A549 (cell line): ENCODE measurements at regions not wholly inside any gene's neighbourhood (a gene's known extent, or its start where the extent isn't known, plus 50 kb on each side); places are given as distances from the start of the nearest gene placed in this dataset.

Experiments
- ATAC-seq, 2 experiments: fragments of 200-7000 bp in 1 of 2; fragments of >200 bp in 1 of 2; cut with Nextera tagmentation in 1 of 2; cut with Tn5 transposase in 1 of 2; 3 replicates each; pipeline versions ENCODE4 v1.8.0 to v1.9.1; 2018 to 2020; ENCODE audit warnings: mild to moderate bottlenecking in 1 of 2, moderate library complexity in 1 of 2
- CTCF ChIA-PET: fragments of 300-600 bp; sonication (Branson Sonifier 250); formaldehyde crosslinking; extraction: SDS; loops from one replicate; lab custom pipeline; 2021; ENCODE audit warnings: antibody characterized with exemption, inconsistent platforms; lab: Yijun Ruan, JAX
- POLR2A ChIA-PET: fragments of 350-600 bp; formaldehyde crosslinking; extraction: SDS; loops from one replicate; lab custom pipeline; 2021; ENCODE audit warnings: antibody characterized with exemption, inconsistent platforms; lab: Yijun Ruan, JAX
- DNase-seq, 2 experiments: peaks; one replicate each; pipeline versions ENCODE4 v3.0.0 to v3.0.0-alpha.2; 2011 to 2016; ENCODE audit warnings: low read depth in 1 of 2, low spot score in 1 of 2
- FAIRE-seq: peaks from 2 replicates; lab custom pipeline; 2011; peaks lifted over from hg19 to GRCh38; lab: Jason Lieb, UNC
- H3K27ac ChIP-seq, 2 experiments: fragments of >200 bp; sonication (Bioruptor Twin); formaldehyde crosslinking; 3 replicates each; pipeline ENCODE4 v1.5.1; 2016 to 2017
- H3K4me1 ChIP-seq: fragments of >200 bp; sonication (Bioruptor Twin); formaldehyde crosslinking; 3 replicates; pipeline ENCODE4 v1.6.1; 2016
- H3K4me2 ChIP-seq: fragments of >200 bp; sonication (Bioruptor Twin); formaldehyde crosslinking; 3 replicates; pipeline ENCODE4 v1.6.1; 2016
- H3K4me3 ChIP-seq: fragments of >200 bp; sonication (Bioruptor Twin); formaldehyde crosslinking; 3 replicates; pipeline ENCODE4 v1.5.1; 2016
- H3K9me3 ChIP-seq: fragments of >200 bp; sonication (Bioruptor Twin); formaldehyde crosslinking; 3 replicates; pipeline ENCODE4 v1.6.1; 2016
- CBX2 ChIP-seq: fragments of 200-600 bp; sonication (generic); IDR thresholded peaks from 2 replicates; pipeline ENCODE4 v1.6.1; 2016; ENCODE audit warnings: low read depth, mild to moderate bottlenecking, borderline replicate concordance
- CBX8 ChIP-seq: fragments of 200-600 bp; sonication (generic); IDR thresholded peaks from 2 replicates; pipeline ENCODE4 v1.6.1; 2016
- CEBPB ChIP-seq, 2 experiments: fragments of >200 bp in 1 of 2; sonication (Bioruptor Twin) in 1 of 2; formaldehyde crosslinking in 1 of 2; IDR thresholded peaks; 2 replicates each; pipeline ENCODE4 v1.6.1; 2012 to 2016
- CHD2 ChIP-seq: fragments of 150-350 bp; IDR thresholded peaks from 2 replicates; pipeline ENCODE4 v1.6.1; 2014; ENCODE audit warnings: low read length; ENCODE audit not compliant: partially characterized antibody
- EP300 ChIP-seq, 2 experiments: fragments of >200 bp; sonication (Bioruptor Twin); formaldehyde crosslinking; IDR thresholded peaks; 2 replicates in 1 of 2; 3 replicates in 1 of 2; pipeline ENCODE4 v1.6.1; 2016 to 2017
- FOSB ChIP-seq: fragments of 250-450 bp; sonication (Bioruptor Pico); IDR thresholded peaks from 2 replicates; pipeline ENCODE4 v1.5.0; 2020; ENCODE audit warnings: mild to moderate bottlenecking, moderate library complexity
- FOXS1 ChIP-seq: fragments of 250-450 bp; sonication (Bioruptor Pico); IDR thresholded peaks from 2 replicates; pipeline ENCODE4 v1.5.0; 2020; ENCODE audit warnings: mild to moderate bottlenecking, moderate library complexity
- HDAC2 ChIP-seq: fragments of 200-600 bp; sonication (generic); IDR thresholded peaks from 2 replicates; pipeline ENCODE4 v1.6.1; 2016
- HEYL ChIP-seq: fragments of 250-450 bp; sonication (Bioruptor Pico); IDR thresholded peaks from 2 replicates; pipeline ENCODE4 v1.8.0; 2021; ENCODE audit warnings: mild to moderate bottlenecking, moderate library complexity
- HOXA7 ChIP-seq: fragments of 250-450 bp; sonication (Bioruptor Pico); IDR thresholded peaks from 2 replicates; pipeline ENCODE4 v1.5.0; 2020; ENCODE audit warnings: mild to moderate bottlenecking, moderate library complexity
- HOXB13 ChIP-seq: fragments of 250-450 bp; sonication (Bioruptor Pico); IDR thresholded peaks from 2 replicates; pipeline ENCODE4 v1.5.0; 2020; ENCODE audit warnings: low read depth, mild to moderate bottlenecking, moderate library complexity
- JUNB ChIP-seq: fragments of >200 bp; sonication (Bioruptor Twin); formaldehyde crosslinking; IDR thresholded peaks from 2 replicates; pipeline ENCODE4 v1.6.1; 2016
- KDM5A ChIP-seq: fragments of 200-600 bp; sonication (generic); IDR thresholded peaks from 2 replicates; pipeline ENCODE4 v1.6.1; 2016; ENCODE audit warnings: antibody characterized with exemption, mild to moderate bottlenecking
- MYC ChIP-seq: IDR thresholded peaks from 2 replicates; pipeline ENCODE4 v1.6.1; 2012; ENCODE audit warnings: mild to moderate bottlenecking, inconsistent platforms, low read length, improper control_type of control experiment, borderline replicate concordance
- NFE2L2 ChIP-seq: fragments of 150-350 bp; conservative IDR thresholded peaks from 2 replicates; pipeline ENCODE4 v1.6.1; 2014; ENCODE audit warnings: low read length
- POLR2A ChIP-seq: IDR thresholded peaks from 2 replicates; pipeline ENCODE4 v1.6.1; 2012; ENCODE audit warnings: mild to moderate bottlenecking, low read length
- RAD21 ChIP-seq, 2 experiments: fragments of >200 bp in 1 of 2; sonication (Bioruptor Twin) in 1 of 2; formaldehyde crosslinking in 1 of 2; IDR thresholded peaks in 1 of 2; conservative IDR thresholded peaks in 1 of 2; 2 replicates in 1 of 2; 3 replicates in 1 of 2; pipeline ENCODE4 v1.6.1; 2012 to 2018; ENCODE audit warnings: inconsistent platforms in 1 of 2
- RNF2 ChIP-seq: fragments of 200-600 bp; sonication (generic); IDR thresholded peaks from 2 replicates; pipeline ENCODE4 v1.6.1; 2016; ENCODE audit warnings: low read depth, mild to moderate bottlenecking, antibody characterized with exemption, moderate library complexity, borderline replicate concordance
- TFCP2L1 ChIP-seq: fragments of 250-450 bp; sonication (Bioruptor Pico); IDR thresholded peaks from 2 replicates; pipeline ENCODE4 v1.5.0; 2021; ENCODE audit warnings: mild to moderate bottlenecking
- ZC3H11A ChIP-seq: fragments of 450-650 bp; IDR thresholded peaks from 2 replicates; pipeline ENCODE4 v1.6.1; 2014; ENCODE audit warnings: antibody characterized with exemption, mild to moderate bottlenecking
- ZNF302 ChIP-seq: fragments of 250-450 bp; sonication (Bioruptor Pico); IDR thresholded peaks from 2 replicates; pipeline ENCODE4 v1.9.0; 2021; ENCODE audit warnings: inconsistent platforms, mild to moderate bottlenecking, moderate library complexity
- WGBS: methylation state at CpG from one replicate; pipeline ENCODE4 v1.1.6; 2017; ENCODE audit errors: missing lambda C conversion rate; 5-methylcytosine and 5-hydroxymethylcytosine counted together
- TF ChIP-seq, protein P1 (sequence below): IDR thresholded peaks from 2 replicates; pipeline ENCODE4 v1.6.1; 2012; ENCODE audit warnings: low read depth, borderline replicate concordance
- TF ChIP-seq, protein P2 (sequence below): fragments of 200-600 bp; sonication (generic); IDR thresholded peaks from 2 replicates; pipeline ENCODE4 v1.6.1; 2016; ENCODE audit warnings: antibody characterized with exemption, mild to moderate bottlenecking, moderate library complexity
- TF ChIP-seq, protein P3 (sequence below): fragments of 250-450 bp; sonication (Bioruptor Pico); IDR thresholded peaks from 2 replicates; pipeline ENCODE4 v1.5.0; 2021; ENCODE audit warnings: mild to moderate bottlenecking, moderate library complexity, borderline replicate concordance
- TF ChIP-seq, protein P4 (sequence below): fragments of 450-650 bp; IDR thresholded peaks from 2 replicates; pipeline ENCODE4 v1.6.1; 2014; ENCODE audit warnings: antibody characterized with exemption
- TF ChIP-seq, protein P5 (sequence below): fragments of >200 bp; sonication (Bioruptor Twin); formaldehyde crosslinking; IDR thresholded peaks from 3 replicates; pipeline ENCODE4 v1.6.1; 2016

DNA sequence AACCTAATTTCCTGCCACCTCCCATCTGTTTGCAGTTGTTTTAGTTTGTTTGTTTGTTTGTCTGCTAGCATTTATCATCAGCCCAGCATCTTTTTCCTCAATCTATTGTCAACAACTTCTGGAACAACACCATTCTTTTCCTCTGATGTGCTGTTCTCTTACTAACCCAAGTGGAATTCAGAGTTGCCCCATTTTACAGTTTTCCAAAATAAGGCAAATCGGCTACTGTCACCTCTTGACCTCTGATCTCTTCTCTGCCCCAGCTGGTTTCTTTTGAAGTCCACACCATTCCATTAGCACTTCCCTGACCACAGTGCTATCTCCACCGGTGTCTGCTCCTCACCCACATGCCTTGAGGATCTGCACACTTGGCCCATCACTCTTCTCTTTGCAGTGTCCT is 102.4 kb downstream of the EFNB2 start:
- Histone ChIP-seq H3K4me2 (no peak overlapping the region), H3K4me3 (no peak overlapping the region), H3K27ac (no peak overlapping the region), H3K9me3 (no peaks in the 10 kb centered on the region), H3K4me1 (no peaks in the 10 kb centered on the region)
- FAIRE-seq, result no peak
- peak in 1 of 2 experiments; percentile 4 for DNase-seq
- CTCF ChIA-PET, result interaction anchor here (0.5 kb wide), 1 partner anchor 13 kb away, joined by 3 read pairs; no protein-coding TSS in a partner anchor
- WGBS, result 34% methylated on average over 2 of the region's 2 CpGs
- no peak for ATAC-seq
- TF ChIP-seq, protein P1, sequence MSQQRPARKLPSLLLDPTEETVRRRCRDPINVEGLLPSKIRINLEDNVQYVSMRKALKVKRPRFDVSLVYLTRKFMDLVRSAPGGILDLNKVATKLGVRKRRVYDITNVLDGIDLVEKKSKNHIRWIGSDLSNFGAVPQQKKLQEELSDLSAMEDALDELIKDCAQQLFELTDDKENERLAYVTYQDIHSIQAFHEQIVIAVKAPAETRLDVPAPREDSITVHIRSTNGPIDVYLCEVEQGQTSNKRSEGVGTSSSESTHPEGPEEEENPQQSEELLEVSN, result no peak
- TF ChIP-seq CBX8, result no peak
- POLR2A ChIA-PET, result no interaction called here

DNA sequence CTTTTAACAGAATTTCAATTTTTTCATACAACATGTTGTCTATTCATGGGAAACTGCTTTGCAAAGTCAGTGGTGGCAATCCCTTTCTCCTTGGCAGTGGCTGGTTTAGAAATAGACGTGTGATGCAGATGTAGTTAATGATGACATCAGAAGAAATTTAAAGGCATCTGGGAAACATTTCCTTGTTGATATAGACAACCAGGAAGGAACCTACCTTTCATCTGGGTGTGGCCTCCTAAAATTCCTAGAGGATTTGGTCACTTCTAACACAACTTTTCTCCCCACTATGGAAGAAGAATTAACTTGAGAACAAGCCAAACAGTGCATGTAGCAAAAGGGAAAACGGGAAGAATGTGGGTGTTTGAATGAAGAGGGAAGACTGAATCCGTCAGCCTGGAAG is 102.8 kb downstream of the EFNB2 start:
- Histone ChIP-seq H3K4me2 (no peak overlapping the region), H3K27ac (no peak overlapping the region), H3K4me3 (no peak overlapping the region), H3K9me3 (no peaks in the 10 kb centered on the region), H3K4me1 (no peaks in the 10 kb centered on the region)
- ChIA-PET POLR2A (no interaction called here), CTCF (no interaction called here)
- DNase-seq, result peak; percentile 8 to 46
- 22% methylated on average over 3 of the region's 3 CpGs for whole genome bisulfite sequencing
- no peak for ATAC-seq
- no peak for FAIRE-seq
- no peak for TF ChIP-seq ZC3H11A
- TF ChIP-seq CEBPB (IDR thresholded peaks at IDR 0.05), result no peak
- TF ChIP-seq POLR2A, result no peak
- TF ChIP-seq, protein P2, sequence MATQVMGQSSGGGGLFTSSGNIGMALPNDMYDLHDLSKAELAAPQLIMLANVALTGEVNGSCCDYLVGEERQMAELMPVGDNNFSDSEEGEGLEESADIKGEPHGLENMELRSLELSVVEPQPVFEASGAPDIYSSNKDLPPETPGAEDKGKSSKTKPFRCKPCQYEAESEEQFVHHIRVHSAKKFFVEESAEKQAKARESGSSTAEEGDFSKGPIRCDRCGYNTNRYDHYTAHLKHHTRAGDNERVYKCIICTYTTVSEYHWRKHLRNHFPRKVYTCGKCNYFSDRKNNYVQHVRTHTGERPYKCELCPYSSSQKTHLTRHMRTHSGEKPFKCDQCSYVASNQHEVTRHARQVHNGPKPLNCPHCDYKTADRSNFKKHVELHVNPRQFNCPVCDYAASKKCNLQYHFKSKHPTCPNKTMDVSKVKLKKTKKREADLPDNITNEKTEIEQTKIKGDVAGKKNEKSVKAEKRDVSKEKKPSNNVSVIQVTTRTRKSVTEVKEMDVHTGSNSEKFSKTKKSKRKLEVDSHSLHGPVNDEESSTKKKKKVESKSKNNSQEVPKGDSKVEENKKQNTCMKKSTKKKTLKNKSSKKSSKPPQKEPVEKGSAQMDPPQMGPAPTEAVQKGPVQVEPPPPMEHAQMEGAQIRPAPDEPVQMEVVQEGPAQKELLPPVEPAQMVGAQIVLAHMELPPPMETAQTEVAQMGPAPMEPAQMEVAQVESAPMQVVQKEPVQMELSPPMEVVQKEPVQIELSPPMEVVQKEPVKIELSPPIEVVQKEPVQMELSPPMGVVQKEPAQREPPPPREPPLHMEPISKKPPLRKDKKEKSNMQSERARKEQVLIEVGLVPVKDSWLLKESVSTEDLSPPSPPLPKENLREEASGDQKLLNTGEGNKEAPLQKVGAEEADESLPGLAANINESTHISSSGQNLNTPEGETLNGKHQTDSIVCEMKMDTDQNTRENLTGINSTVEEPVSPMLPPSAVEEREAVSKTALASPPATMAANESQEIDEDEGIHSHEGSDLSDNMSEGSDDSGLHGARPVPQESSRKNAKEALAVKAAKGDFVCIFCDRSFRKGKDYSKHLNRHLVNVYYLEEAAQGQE, result no peak
- TF ChIP-seq HEYL (CRISPR knock-in tag), result no peak
- TF ChIP-seq RNF2, result no peak
- TF ChIP-seq CBX2, result no peak
- no peak for TF ChIP-seq ZNF302 (CRISPR knock-in tag)
- TF ChIP-seq HOXA7 (CRISPR knock-in tag), result no peak
- TF ChIP-seq, protein P3, sequence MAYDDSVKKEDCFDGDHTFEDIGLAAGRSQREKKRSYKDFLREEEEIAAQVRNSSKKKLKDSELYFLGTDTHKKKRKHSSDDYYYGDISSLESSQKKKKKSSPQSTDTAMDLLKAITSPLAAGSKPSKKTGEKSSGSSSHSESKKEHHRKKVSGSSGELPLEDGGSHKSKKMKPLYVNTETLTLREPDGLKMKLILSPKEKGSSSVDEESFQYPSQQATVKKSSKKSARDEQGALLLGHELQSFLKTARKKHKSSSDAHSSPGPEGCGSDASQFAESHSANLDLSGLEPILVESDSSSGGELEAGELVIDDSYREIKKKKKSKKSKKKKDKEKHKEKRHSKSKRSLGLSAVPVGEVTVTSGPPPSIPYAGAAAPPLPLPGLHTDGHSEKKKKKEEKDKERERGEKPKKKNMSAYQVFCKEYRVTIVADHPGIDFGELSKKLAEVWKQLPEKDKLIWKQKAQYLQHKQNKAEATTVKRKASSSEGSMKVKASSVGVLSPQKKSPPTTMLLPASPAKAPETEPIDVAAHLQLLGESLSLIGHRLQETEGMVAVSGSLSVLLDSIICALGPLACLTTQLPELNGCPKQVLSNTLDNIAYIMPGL (CRISPR knock-in tag), result no peak
- no peak for TF ChIP-seq CHD2
- no peak for TF ChIP-seq HDAC2
- TF ChIP-seq TFCP2L1 (CRISPR knock-in tag), result no peak
- no peak for TF ChIP-seq FOXS1 (CRISPR knock-in tag)
- no peak for TF ChIP-seq RAD21 (conservative IDR thresholded peaks at IDR 0.05 in 1 of 2, IDR thresholded peaks at IDR 0.05 in 1 of 2)
- TF ChIP-seq EP300 (IDR thresholded peaks at IDR 0.05), result no peak
- TF ChIP-seq JUNB, result no peak
- TF ChIP-seq MYC, result no peak

DNA sequence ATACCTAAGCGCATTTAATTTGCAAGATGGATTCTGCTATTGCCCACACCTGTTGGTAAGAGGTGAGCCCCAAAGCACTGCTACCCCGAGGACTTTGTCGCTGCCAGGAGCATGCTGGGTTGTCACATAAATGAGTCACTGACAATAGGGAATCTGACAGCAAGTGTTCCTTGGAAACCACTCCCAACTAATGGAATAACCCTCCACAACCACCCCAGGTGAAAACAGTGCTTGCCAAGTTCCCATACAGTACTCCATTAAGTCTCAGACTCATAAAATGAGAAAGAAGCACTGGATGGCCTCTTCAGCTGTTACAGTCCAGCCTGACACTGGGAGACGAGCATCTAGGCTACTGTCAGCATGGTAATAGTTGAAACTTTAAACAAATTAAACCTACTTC is 108.6 kb downstream of the EFNB2 start:
- WGBS, result 50% methylated on average over 4 of the region's 4 CpGs
- POLR2A ChIA-PET, result no interaction called here
- CTCF ChIA-PET, result no interaction called here
- no peak for FAIRE-seq
- no peaks in the 10 kb centered on the region for H3K4me1 ChIP-seq
- TF ChIP-seq CBX8 (no peak), EP300 (IDR thresholded peaks at IDR 0.05) (no peak), NFE2L2 (no peak), HOXB13 (CRISPR knock-in tag) (no peak), RAD21 (conservative IDR thresholded peaks at IDR 0.05 in 1 of 2, IDR thresholded peaks at IDR 0.05 in 1 of 2) (no peak), FOSB (CRISPR knock-in tag) (no peak), RNF2 (no peak), FOXS1 (CRISPR knock-in tag) (no peak), KDM5A (no peak)
- TF ChIP-seq, protein P4, sequence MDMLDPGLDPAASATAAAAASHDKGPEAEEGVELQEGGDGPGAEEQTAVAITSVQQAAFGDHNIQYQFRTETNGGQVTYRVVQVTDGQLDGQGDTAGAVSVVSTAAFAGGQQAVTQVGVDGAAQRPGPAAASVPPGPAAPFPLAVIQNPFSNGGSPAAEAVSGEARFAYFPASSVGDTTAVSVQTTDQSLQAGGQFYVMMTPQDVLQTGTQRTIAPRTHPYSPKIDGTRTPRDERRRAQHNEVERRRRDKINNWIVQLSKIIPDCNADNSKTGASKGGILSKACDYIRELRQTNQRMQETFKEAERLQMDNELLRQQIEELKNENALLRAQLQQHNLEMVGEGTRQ, result no peak
- TF ChIP-seq, protein P5, sequence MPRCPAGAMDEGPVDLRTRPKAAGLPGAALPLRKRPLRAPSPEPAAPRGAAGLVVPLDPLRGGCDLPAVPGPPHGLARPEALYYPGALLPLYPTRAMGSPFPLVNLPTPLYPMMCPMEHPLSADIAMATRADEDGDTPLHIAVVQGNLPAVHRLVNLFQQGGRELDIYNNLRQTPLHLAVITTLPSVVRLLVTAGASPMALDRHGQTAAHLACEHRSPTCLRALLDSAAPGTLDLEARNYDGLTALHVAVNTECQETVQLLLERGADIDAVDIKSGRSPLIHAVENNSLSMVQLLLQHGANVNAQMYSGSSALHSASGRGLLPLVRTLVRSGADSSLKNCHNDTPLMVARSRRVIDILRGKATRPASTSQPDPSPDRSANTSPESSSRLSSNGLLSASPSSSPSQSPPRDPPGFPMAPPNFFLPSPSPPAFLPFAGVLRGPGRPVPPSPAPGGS, result no peak
- no peak for ATAC-seq
- no peak overlapping the region for H3K27ac ChIP-seq
- H3K4me2 ChIP-seq, result no peak overlapping the region
- no peaks in the 10 kb centered on the region for H3K9me3 ChIP-seq
- no peak overlapping the region for H3K4me3 ChIP-seq
- DNase-seq, result no peak
